HepG2 (cell line): ENCODE measurements at regions not wholly inside any gene's neighbourhood (a gene's known extent, or its start where the extent isn't known, plus 50 kb on each side); places are given as distances from the start of the nearest gene placed in this dataset.

Experiments used
- ATAC-seq: fragments of 200-7000 bp; cut with Tn5 transposase; 3 replicates; pipeline ENCODE4 v1.9.1; 2020; ENCODE audit warnings: mild to moderate bottlenecking, moderate library complexity
- BruUV-seq: library from RNA; stranded (reverse); fragments of 400-500 nt; replicated peaks from 2 replicates; lab custom pipeline; 2021; lab: Mats Ljungman, UMichigan
- CTCF ChIA-PET: fragments of 300-600 bp; formaldehyde crosslinking; extraction: SDS; loops from one replicate; lab custom pipeline; 2021; ENCODE audit warnings: low total read pairs, inconsistent platforms, low intra/inter-chr PET ratio; lab: Yijun Ruan, JAX
- POLR2A ChIA-PET: fragments of 350-600 bp; sonication (Branson Sonifier 250); formaldehyde crosslinking; loops from one replicate; lab custom pipeline; 2020; ENCODE audit warnings: antibody characterized with exemption, inconsistent platforms; lab: Yijun Ruan, JAX
- DNase-seq: peaks from one replicate; pipeline ENCODE4 v3.0.0-alpha.2; 2015; ENCODE audit warnings: low spot score
- FAIRE-seq: peaks from 3 replicates; lab custom pipeline; 2011; peaks lifted over from hg19 to GRCh38; lab: Jason Lieb, UNC
- H2AFZ ChIP-seq: one replicate; pipeline ENCODE4 v1.6.1; 2011; ENCODE audit warnings: low read length, inconsistent platforms
- H3K27ac ChIP-seq: fragments of 300-600 bp; 3 replicates; pipeline ENCODE4 v1.8.0; 2011; ENCODE audit warnings: mixed run types, mild to moderate bottlenecking, mixed read lengths, low read length, inconsistent platforms; ENCODE audit not compliant: insufficient read depth; ENCODE audit errors: extremely low read length
- H3K27me3 ChIP-seq, 2 experiments: fragments of 200-600 bp in 1 of 2; 2 replicates in 1 of 2; 3 replicates in 1 of 2; pipeline versions ENCODE4 v1.6.0 to v1.8.0; 2011; ENCODE audit warnings: low read length in 2 of 2, mild to moderate bottlenecking in 2 of 2, moderate library complexity in 2 of 2, inconsistent platforms in 1 of 2; ENCODE audit not compliant: insufficient read depth in 2 of 2, control insufficient read depth in 1 of 2
- H3K36me3 ChIP-seq, 2 experiments: fragments of 200-600 bp in 1 of 2; replicated peaks in 1 of 2; 2 replicates in 1 of 2; 3 replicates in 1 of 2; pipeline versions ENCODE4 v1.5.1 to v1.8.0; 2011; ENCODE audit warnings: low read length in 2 of 2, inconsistent platforms in 1 of 2; ENCODE audit not compliant: insufficient read depth in 2 of 2, control insufficient read depth in 1 of 2
- H3K4me1 ChIP-seq: 2 replicates; pipeline ENCODE4 v1.5.1; 2012; ENCODE audit warnings: low read length, inconsistent platforms; ENCODE audit not compliant: insufficient read depth
- H3K4me2 ChIP-seq: 2 replicates; pipeline ENCODE4 v1.6.0; 2011; ENCODE audit warnings: low read depth, low read length, inconsistent platforms
- H3K4me3 ChIP-seq, 3 experiments: fragments of 200-600 bp in 1 of 3; sonication (generic), shearing (Covaris generic) in 1 of 3; replicated peaks in 1 of 3; 2 replicates each; pipeline ENCODE4 v1.5.1; 2011 to 2016; ENCODE audit warnings: low read length in 3 of 3, inconsistent platforms in 2 of 3, low read depth in 2 of 3, mild to moderate bottlenecking in 2 of 3, control low read depth in 1 of 3, mixed read lengths in 1 of 3; ENCODE audit not compliant: insufficient read depth in 1 of 3
- H3K79me2 ChIP-seq: one replicate; pipeline ENCODE4 v1.6.1; 2011; ENCODE audit warnings: low read length, inconsistent platforms; ENCODE audit not compliant: insufficient read depth
- H3K9ac ChIP-seq: 2 replicates; pipeline ENCODE4 v1.6.0; 2011; ENCODE audit warnings: mild to moderate bottlenecking, low read depth, low read length, inconsistent platforms; ENCODE audit not compliant: insufficient read depth
- H3K9me3 ChIP-seq: 2 replicates; pipeline ENCODE4 v1.5.1; 2012; ENCODE audit warnings: mild to moderate bottlenecking, low read length
- H4K20me1 ChIP-seq: 2 replicates; pipeline ENCODE4 v1.6.0; 2011; ENCODE audit warnings: inconsistent platforms, mild to moderate bottlenecking, low read length, moderate library complexity; ENCODE audit not compliant: insufficient read depth
- AHR ChIP-seq: IDR thresholded peaks from 2 replicates; pipeline ENCODE4 v1.6.1; 2018; ENCODE audit warnings: missing genetic modification reagents, missing compliant biosample characterization
- ASH2L ChIP-seq: fragments of 300-600, 200-600 bp; sonication (generic); IDR thresholded peaks from 2 replicates; pipeline ENCODE4 v1.7.0; 2017; ENCODE audit warnings: low read depth, mild to moderate bottlenecking, moderate library complexity, mixed read lengths, low read length; ENCODE audit not compliant: insufficient read length
- EED ChIP-seq: sonication (generic); formaldehyde crosslinking; IDR thresholded peaks from 2 replicates; pipeline ENCODE4 v1.5.0; 2020; ENCODE audit warnings: mild to moderate bottlenecking, missing genetic modification reagents
- EHMT2 ChIP-seq: fragments of 200-600 bp; sonication (generic); IDR thresholded peaks from 2 replicates; pipeline ENCODE4 v1.7.0; 2017; ENCODE audit warnings: antibody characterized with exemption, low read depth, low read length, borderline replicate concordance
- FOXJ3 ChIP-seq: sonication (generic); formaldehyde crosslinking; IDR thresholded peaks from 2 replicates; pipeline ENCODE4 v1.4.0; 2020; ENCODE audit warnings: missing genetic modification reagents, mild to moderate bottlenecking, borderline replicate concordance
- MIXL1 ChIP-seq: IDR thresholded peaks from 2 replicates; pipeline ENCODE4 v1.6.1; 2016
- NFKB2 ChIP-seq: sonication (generic); formaldehyde crosslinking; IDR thresholded peaks from 2 replicates; pipeline ENCODE4 v1.4.0; 2020; ENCODE audit warnings: missing genetic modification reagents, borderline replicate concordance
- TAF15 ChIP-seq: fragments of 200-400 bp; formaldehyde crosslinking; IDR thresholded peaks from one replicate; pipeline ENCODE4 v1.6.1; 2018; ENCODE audit warnings: mild to moderate bottlenecking, low read depth, low read length; ENCODE audit not compliant: poor library complexity, severe bottlenecking
- U2AF1 ChIP-seq: fragments of 200-400 bp; formaldehyde crosslinking; optimal IDR thresholded peaks from 2 replicates; pipeline ENCODE3; 2017; ENCODE audit warnings: mild to moderate bottlenecking, low read depth, low read length
- ZKSCAN8 ChIP-seq: IDR thresholded peaks from 2 replicates; pipeline ENCODE4 v1.6.1; 2016; ENCODE audit warnings: borderline replicate concordance, missing genetic modification reagents, missing compliant biosample characterization
- ZNF230 ChIP-seq: sonication (generic); formaldehyde crosslinking; IDR thresholded peaks from 2 replicates; pipeline ENCODE4 v1.4.0; 2020; ENCODE audit warnings: mild to moderate bottlenecking, missing genetic modification reagents
- ZNF333 ChIP-seq: sonication (generic); formaldehyde crosslinking; IDR thresholded peaks from 2 replicates; pipeline ENCODE4 v1.4.0; 2020; ENCODE audit warnings: mild to moderate bottlenecking, missing genetic modification reagents, borderline replicate concordance
- WGBS: methylation state at CpG from one replicate; pipeline ENCODE4 v1.1.6; 2017; ENCODE audit warnings: low lambda C conversion rate; 5-methylcytosine and 5-hydroxymethylcytosine counted together
- in situ Hi-C: cut with HindIII; loops from 2 replicates; pipeline ENCODE4 v1.10.0; 2017; ENCODE audit warnings: low pct_unique_long_range_greater_than_20kb; ENCODE audit not compliant: extremely low pct_ligation_motif_present
- intact Hi-C: fragments of 100-400 bp; cut with micrococcal nuclease; formaldehyde crosslinking; loops from one replicate; pipeline ENCODE4 v1.10.0; 2022; ENCODE audit not compliant: unreplicated experiment
- TF ChIP-seq, protein P1 (sequence below): sonication (generic); formaldehyde crosslinking; IDR thresholded peaks from 2 replicates; pipeline ENCODE4 v1.4.0; 2020; ENCODE audit warnings: missing genetic modification reagents, borderline replicate concordance
- TF ChIP-seq, protein P2 (sequence below): sonication (generic); formaldehyde crosslinking; IDR thresholded peaks from 2 replicates; pipeline ENCODE4 v1.8.0; 2022; ENCODE audit warnings: missing genetic modification reagents, mild to moderate bottlenecking, borderline replicate concordance
- TF ChIP-seq, protein P3 (sequence below): sonication (generic); formaldehyde crosslinking; IDR thresholded peaks from 2 replicates; pipeline ENCODE4 v1.5.0; 2020; ENCODE audit warnings: mild to moderate bottlenecking, missing genetic modification reagents

DNA sequence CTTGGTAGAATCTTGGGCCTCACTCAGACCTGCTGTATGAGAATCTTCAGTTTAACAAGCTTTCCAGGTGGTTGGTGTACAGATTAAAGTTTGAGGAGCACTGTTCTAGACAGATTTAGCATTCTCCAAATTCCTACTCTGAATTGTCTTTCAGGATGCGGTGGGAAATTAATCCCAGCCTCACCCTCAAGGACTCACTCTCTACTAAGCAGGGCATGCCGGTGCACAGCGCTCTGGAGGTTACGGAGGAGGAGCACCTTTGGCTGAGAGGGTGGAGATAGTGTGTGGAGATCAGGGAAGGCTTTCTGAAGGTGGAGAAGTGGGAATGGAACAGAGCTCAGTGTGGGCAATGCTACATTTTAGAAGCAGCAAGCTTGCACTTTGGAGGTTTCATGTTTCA lies 359.2 kb downstream of the LRATD1 start:
- no peaks in the 10 kb centered on the region; a peak in 1 of 5 replicates for H3K27me3 ChIP-seq
- H3K27ac ChIP-seq: no peak overlapping the region
- no TSS peak for BruUV-seq
- no peaks in the 10 kb centered on the region for H3K79me2 ChIP-seq
- no peaks in the 10 kb centered on the region for H3K9me3 ChIP-seq
- no peak overlapping the region for H3K4me3 ChIP-seq
- in situ Hi-C loops (no loop called here), intact Hi-C loops (no loop called here)
- 36% methylated on average over 4 of the region's 4 CpGs for WGBS
- FAIRE-seq (no peak), ATAC-seq (no peak), DNase-seq (no peak)
- POLR2A ChIA-PET: no interaction called here
- no peak overlapping the region for H3K9ac ChIP-seq
- CTCF ChIA-PET: no interaction called here
- TF ChIP-seq U2AF1: no peak
- no peak for TF ChIP-seq MIXL1
- no peak for TF ChIP-seq FOXJ3
- no peak for TF ChIP-seq EHMT2
- TF ChIP-seq AHR (CRISPR knock-in tag): no peak
- no peak for TF ChIP-seq ZKSCAN8 (CRISPR knock-in tag)
- TF ChIP-seq TAF15: no peak
- TF ChIP-seq, protein P1, sequence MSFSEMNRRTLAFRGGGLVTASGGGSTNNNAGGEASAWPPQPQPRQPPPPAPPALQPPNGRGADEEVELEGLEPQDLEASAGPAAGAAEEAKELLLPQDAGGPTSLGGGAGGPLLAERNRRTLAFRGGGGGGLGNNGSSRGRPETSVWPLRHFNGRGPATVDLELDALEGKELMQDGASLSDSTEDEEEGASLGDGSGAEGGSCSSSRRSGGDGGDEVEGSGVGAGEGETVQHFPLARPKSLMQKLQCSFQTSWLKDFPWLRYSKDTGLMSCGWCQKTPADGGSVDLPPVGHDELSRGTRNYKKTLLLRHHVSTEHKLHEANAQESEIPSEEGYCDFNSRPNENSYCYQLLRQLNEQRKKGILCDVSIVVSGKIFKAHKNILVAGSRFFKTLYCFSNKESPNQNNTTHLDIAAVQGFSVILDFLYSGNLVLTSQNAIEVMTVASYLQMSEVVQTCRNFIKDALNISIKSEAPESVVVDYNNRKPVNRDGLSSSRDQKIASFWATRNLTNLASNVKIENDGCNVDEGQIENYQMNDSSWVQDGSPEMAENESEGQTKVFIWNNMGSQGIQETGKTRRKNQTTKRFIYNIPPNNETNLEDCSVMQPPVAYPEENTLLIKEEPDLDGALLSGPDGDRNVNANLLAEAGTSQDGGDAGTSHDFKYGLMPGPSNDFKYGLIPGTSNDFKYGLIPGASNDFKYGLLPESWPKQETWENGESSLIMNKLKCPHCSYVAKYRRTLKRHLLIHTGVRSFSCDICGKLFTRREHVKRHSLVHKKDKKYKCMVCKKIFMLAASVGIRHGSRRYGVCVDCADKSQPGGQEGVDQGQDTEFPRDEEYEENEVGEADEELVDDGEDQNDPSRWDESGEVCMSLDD (CRISPR knock-in tag): no peak
- TF ChIP-seq, protein P2, sequence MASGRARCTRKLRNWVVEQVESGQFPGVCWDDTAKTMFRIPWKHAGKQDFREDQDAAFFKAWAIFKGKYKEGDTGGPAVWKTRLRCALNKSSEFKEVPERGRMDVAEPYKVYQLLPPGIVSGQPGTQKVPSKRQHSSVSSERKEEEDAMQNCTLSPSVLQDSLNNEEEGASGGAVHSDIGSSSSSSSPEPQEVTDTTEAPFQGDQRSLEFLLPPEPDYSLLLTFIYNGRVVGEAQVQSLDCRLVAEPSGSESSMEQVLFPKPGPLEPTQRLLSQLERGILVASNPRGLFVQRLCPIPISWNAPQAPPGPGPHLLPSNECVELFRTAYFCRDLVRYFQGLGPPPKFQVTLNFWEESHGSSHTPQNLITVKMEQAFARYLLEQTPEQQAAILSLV (CRISPR knock-in tag): no peak
- TF ChIP-seq, protein P3, sequence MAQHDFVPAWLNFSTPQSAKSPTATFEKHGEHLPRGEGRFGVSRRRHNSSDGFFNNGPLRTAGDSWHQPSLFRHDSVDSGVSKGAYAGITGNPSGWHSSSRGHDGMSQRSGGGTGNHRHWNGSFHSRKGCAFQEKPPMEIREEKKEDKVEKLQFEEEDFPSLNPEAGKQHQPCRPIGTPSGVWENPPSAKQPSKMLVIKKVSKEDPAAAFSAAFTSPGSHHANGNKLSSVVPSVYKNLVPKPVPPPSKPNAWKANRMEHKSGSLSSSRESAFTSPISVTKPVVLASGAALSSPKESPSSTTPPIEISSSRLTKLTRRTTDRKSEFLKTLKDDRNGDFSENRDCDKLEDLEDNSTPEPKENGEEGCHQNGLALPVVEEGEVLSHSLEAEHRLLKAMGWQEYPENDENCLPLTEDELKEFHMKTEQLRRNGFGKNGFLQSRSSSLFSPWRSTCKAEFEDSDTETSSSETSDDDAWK (CRISPR knock-in tag): no peak
- TF ChIP-seq ZNF230 (CRISPR knock-in tag): no peak
- no peak for TF ChIP-seq EED (CRISPR knock-in tag)
- no peak for TF ChIP-seq ZNF333 (CRISPR knock-in tag)
- no peak for TF ChIP-seq NFKB2 (CRISPR knock-in tag)
- TF ChIP-seq ASH2L: no peak
- H2AFZ ChIP-seq: no peak overlapping the region
- no peak overlapping the region for H3K4me2 ChIP-seq
- no peaks in the 10 kb centered on the region for H4K20me1 ChIP-seq
- H3K36me3 ChIP-seq: no peaks in the 10 kb centered on the region
- no peaks in the 10 kb centered on the region for H3K4me1 ChIP-seq
